ENCODE measurements at regions not wholly inside any gene's neighbourhood (a gene's known extent, or its start where the extent isn't known, plus 50 kb on each side); places are given as distances from the start of the nearest gene placed in this dataset.

DNA sequence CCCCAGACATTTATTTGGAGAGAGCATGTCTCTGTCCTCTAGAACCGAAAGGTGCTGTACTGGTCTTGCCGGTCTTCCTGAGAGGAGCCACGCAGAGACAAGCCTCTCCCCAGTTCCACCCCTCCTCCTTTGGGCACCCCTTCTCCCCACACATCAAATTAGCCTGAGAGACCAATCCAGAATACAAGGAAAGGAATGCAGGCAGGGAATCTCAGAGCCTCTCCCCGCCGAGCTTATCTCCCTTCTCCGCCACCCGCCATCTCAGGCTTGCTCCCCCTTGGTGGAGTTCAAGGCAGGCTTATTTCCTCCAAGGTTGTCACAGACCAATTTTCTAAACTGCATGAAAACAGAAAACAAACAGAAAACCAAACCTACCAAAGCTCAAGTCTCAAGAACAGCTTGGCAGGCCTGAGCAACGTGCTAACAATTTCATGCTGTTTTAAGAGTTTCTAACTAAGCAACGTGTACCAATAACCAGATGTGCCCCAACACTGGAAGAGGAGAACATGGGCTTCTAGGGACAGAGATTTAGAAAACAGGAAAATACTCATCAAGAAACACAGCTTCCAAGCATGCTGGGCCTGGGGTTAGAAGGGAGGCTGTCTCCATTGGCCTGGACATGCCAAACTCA lies 124.5 kb upstream of the PKDCC start:
- TF ChIP-seq, protein P1, sequence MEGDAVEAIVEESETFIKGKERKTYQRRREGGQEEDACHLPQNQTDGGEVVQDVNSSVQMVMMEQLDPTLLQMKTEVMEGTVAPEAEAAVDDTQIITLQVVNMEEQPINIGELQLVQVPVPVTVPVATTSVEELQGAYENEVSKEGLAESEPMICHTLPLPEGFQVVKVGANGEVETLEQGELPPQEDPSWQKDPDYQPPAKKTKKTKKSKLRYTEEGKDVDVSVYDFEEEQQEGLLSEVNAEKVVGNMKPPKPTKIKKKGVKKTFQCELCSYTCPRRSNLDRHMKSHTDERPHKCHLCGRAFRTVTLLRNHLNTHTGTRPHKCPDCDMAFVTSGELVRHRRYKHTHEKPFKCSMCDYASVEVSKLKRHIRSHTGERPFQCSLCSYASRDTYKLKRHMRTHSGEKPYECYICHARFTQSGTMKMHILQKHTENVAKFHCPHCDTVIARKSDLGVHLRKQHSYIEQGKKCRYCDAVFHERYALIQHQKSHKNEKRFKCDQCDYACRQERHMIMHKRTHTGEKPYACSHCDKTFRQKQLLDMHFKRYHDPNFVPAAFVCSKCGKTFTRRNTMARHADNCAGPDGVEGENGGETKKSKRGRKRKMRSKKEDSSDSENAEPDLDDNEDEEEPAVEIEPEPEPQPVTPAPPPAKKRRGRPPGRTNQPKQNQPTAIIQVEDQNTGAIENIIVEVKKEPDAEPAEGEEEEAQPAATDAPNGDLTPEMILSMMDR (conservative IDR thresholded peaks at IDR 0.05), result no peak
- no peak for TF ChIP-seq ZFX (IDR thresholded peaks at IDR 0.05)
- no peak overlapping the region for H3K27ac ChIP-seq

DNA sequence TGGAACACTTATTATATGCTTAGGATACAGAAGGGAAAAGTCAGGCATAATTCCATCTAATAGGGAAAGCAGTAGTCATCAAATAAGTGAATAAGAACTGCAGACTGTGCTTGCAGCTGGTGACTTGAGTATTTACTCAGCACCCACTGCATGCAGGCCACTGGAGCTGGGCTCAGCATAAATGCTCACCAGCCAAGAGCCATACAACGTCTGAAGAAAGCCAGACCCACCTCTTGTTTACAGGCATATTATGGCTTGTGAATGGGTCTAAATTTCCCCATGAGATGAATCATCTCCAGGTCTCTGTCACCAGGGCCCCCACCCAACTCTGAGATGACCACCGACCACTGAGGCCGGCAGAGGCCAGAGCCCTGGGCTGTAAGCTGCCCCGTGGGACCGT lies 123.8 kb upstream of the PKDCC start:
- no peak overlapping the region for H3K27ac ChIP-seq
- TF ChIP-seq, protein P1 (conservative IDR thresholded peaks at IDR 0.05), result no peak
- TF ChIP-seq ZFX (IDR thresholded peaks at IDR 0.05), result no peak

DNA sequence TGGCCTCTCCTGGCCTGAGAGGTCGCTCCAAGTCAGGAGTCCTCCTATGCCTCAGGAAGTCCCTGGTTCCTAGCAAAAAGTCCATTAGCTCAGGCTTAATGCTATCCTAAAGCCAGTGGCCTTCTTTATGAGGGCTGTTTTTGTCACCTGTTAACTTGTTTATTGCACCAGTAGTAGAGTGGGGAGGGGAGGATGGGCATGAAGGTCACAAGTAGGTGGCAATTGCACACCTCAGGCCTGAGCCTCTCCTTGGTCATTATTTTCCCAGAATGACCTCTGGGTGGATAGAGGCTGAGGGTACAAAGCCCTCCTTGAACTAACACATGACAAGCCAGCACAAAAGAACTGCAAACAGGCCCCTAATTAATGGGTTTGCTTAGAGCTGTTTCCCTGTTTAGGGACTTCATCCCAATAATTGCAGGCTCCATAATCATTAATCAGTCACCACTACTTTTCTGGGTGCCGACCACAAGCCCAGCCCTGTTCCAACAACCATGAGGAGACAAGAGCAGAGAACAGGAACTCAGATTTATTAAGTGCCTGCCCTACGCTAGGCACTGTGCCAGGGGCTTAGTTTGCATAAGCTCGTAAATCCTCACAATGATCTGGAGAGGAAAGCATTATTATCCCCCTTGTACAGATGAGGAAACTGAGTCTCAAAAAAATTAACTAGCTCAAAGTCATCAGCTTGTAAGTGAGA lies 123.0 kb upstream of the PKDCC start:
- H3K27ac ChIP-seq, result no peak overlapping the region
- TF ChIP-seq, protein P1 (conservative IDR thresholded peaks at IDR 0.05), result no peak

DNA sequence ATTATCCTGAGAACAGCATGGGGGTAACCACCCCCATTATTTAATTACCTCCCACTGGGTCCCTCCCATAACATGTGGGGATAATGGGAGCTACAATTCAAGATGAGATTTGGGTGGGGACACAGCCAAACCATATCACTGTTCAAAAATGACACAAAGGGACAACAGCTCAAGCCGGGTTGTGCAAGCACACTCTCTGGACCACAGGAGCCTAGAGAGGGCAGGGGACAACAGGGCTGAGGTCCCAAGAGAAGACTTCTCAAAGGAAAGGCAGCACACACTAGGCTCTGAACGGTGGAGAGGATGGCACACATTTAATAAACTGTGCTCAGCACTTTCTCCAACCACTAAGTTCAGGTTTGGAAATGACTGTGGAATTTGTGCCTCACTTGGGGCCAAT lies 122.1 kb upstream of the PKDCC start:
- H3K27ac ChIP-seq, result no peak overlapping the region
- TF ChIP-seq, protein P1 (conservative IDR thresholded peaks at IDR 0.05), result no peak
- TF ChIP-seq ZFX (IDR thresholded peaks at IDR 0.05), result no peak

DNA sequence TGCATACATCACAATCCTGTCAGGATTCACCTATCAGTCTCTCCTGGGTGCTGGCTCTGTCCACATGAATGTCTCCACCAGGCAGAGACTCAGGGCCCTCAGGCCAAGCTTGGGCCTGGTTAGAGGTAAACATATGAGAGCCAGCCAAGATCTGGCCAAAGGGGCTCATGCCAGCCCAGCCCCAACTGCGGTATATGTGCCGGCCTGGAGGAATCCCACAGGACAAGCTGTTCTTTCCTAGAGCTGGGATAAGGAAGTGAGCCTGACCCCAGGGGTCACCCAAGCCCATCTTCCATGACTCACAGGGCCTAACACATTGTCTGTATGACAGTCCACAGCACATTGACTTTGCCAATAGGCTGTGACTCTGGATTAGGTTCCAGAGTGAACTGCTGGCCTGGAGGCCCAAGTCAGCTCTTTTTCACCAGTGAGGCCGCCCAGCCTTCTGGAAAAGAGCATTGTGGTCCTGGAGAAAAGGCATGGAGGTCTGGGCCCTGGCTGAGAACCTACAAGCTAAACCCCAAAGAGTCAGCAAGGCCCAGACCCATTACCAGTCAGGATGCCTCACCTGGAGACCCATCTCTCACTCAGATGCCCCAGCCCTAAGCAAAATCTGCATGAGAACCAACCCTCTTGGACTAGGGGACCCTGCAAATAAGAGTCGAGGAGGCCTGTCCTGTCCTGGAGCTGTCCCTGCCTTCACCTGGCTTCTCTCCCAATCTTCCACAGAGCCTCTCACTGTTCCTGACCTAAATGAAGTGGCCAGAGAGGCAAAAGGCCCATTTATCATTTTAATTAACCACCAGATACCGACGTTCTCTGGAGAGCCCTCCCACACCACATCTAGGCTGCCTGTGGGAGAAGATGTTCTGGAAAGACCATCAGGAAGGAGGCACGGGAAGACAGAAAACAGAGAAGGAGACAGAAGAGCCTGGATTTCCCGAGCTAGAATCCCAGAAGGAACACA lies 120.9 kb upstream of the PKDCC start:
- TF ChIP-seq, protein P1 (conservative IDR thresholded peaks at IDR 0.05), result no peak
- TF ChIP-seq ZFX (IDR thresholded peaks at IDR 0.05), result no peak
- peak overlapping the region; percentile 17; the same call in 1 of the 2 replicates for H3K27ac ChIP-seq

DNA sequence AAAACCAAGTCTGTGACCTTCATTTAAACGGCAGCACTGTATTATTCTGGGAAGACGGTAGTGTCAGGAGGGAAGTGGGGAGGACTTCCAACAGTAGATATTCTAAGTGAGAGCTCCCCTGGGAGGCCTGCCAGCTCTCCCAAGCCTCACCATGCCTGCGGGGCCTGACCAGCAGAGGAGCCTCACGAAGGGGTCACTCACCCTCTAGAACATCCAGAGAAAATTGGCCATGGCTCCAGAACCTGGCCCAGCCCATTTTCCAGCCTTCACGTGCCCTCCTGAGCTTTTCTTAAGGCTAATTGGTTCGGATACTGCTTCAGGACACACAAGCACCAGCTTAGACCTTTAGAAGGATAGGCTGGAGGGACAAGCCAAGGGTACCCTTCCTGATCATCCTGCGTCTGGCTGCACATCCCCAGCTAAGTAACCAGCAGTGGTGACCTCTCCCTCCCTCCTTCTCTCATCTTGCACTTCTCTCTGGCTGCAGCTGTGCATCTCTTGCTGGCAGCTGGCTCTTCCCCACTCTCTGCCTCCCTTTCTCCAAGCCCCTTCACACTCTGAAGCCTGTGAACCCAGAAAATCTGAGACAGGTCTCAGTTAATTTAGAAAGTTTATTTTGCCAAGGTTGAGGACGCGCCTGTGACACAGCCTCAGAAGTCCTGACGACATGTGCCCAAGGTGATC lies 120.1 kb upstream of the PKDCC start:
- TF ChIP-seq ZFX (IDR thresholded peaks at IDR 0.05), result no peak
- TF ChIP-seq, protein P1 (conservative IDR thresholded peaks at IDR 0.05), result no peak
- H3K27ac ChIP-seq, result no peak overlapping the region; the same call in 1 of the 2 replicates
